Stomach smooth muscle (tissue), 2 donors: ENCODE measurements at regions not wholly inside any gene's neighbourhood (a gene's known extent, or its start where the extent isn't known, plus 50 kb on each side); places are given as distances from the start of the nearest gene placed in this dataset.

ENCODE experiments used
- H3K27ac ChIP-seq: one replicate; pipeline ENCODE4 v1.7.0; 2013; ENCODE audit warnings: mild to moderate bottlenecking, low read length, inconsistent platforms
- H3K27me3 ChIP-seq, 2 donors: one replicate each; pipeline ENCODE4 v1.7.0; 2013; ENCODE audit warnings: low read length in 2 of 2; ENCODE audit not compliant: insufficient read depth in 2 of 2, control insufficient read depth in 1 of 2
- H3K36me3 ChIP-seq, 2 donors: one replicate each; pipeline ENCODE4 v1.7.0; 2013; ENCODE audit warnings: low read length in 2 of 2; ENCODE audit not compliant: control insufficient read depth in 2 of 2, insufficient read depth in 2 of 2
- H3K4me1 ChIP-seq: one replicate; pipeline ENCODE4 v1.7.0; 2013; ENCODE audit warnings: low read length; ENCODE audit not compliant: control insufficient read depth, insufficient read depth
- H3K4me3 ChIP-seq, 2 donors: one replicate each; pipeline ENCODE4 v1.7.0; 2013; ENCODE audit warnings: low read length in 2 of 2
- H3K9ac ChIP-seq, 2 donors: one replicate each; pipeline ENCODE4 v1.7.0; 2013; ENCODE audit warnings: low read length in 2 of 2, mild to moderate bottlenecking in 1 of 2
- H3K9me3 ChIP-seq, 2 donors: one replicate each; pipeline ENCODE4 v1.7.0; 2013; ENCODE audit warnings: low read length in 2 of 2; ENCODE audit not compliant: control insufficient read depth in 2 of 2
- donor health status: healthy.
- donor health status: Pancreatic carcinoma.

GRCh38 chr20:24746351-24746685, 202.8 kb upstream of the CST7 start:
- Histone ChIP-seq H3K27ac (no peak overlapping the region), H3K36me3 (no peaks in the 10 kb centered on the region), H3K4me1 (no peaks in the 10 kb centered on the region), H3K9me3 (no peaks in the 10 kb centered on the region), H3K9ac (no peak overlapping the region), H3K4me3 (no peak overlapping the region), H3K27me3 (no peaks in the 10 kb centered on the region)

DNA sequence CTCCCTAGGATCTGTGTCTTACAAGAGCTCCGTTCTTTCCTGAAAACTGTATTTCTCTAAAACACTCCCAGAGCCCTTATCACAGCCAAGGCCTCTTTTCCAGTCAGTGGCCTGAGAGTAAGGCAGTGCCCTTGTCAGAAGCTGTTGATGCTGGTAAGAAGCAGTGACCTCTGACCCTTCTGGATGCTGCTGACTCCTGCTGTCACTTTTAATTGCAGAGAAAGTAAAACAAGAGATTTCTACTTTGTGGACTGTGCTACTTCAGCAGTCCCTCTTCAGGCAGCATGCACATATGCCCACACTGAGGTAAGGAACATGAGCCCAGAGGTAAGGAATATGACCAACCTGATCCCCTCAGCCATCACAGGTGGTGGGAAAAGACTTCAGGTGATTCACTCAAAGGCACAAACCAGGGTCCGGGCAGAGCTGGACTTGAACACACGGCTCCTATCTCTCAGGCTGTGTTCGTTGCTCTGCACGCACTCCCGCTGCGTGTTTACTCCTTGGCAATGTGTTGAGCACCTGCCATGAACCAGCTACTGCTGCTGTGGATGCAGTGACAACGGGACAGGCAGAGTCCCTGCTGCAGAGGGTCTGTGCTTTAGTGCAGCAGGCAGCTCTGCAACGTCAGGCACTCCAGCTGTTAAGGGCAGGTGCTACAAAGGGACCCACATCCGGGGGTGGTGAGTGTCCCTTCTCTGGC, 201.9 kb upstream of the CST7 start:
- no peaks in the 10 kb centered on the region for H3K36me3 ChIP-seq
- H3K27ac ChIP-seq, result no peak overlapping the region
- no peaks in the 10 kb centered on the region for H3K9me3 ChIP-seq
- no peak overlapping the region for H3K4me3 ChIP-seq
- H3K9ac ChIP-seq, result no peak overlapping the region
- no peaks in the 10 kb centered on the region for H3K4me1 ChIP-seq
- H3K27me3 ChIP-seq, result no peaks in the 10 kb centered on the region

DNA sequence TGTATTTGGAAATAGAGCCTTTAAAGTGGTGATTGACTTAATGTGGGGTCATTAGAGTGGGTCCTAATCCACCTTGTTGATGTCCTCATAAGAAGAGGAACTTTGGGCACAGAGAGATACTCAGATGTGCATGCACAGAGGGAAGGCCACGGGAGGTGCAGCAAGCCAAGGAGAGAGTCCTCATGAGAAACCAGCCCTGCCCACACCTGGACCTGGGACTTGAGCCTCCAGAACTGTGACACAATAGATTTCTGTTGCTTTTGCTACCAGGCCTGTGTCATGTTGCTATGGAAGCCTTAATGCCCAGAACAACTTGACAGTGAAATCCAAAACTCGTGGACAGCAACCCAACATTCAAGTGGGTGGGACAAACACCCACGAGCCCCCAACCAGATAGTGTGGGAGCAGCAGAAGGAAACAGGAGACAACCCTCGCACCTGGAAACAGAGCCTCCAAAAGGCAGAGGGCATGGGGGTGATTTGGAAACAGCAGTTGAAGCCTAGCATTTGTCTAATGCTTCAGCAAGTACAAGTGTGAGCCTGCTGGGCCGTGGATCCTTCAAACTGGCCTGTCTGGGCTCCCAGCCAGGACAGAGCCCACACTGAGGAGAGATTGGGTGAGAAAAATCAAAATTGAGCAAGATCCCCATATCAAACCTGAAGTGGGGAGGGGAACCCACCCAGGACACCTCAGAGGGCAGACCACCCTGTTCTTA, 201.0 kb upstream of the CST7 start:
- no peak overlapping the region for H3K27ac ChIP-seq
- no peaks in the 10 kb centered on the region for H3K27me3 ChIP-seq
- H3K4me3 ChIP-seq, result no peak overlapping the region
- H3K9me3 ChIP-seq, result no peaks in the 10 kb centered on the region
- H3K9ac ChIP-seq, result no peak overlapping the region
- no peaks in the 10 kb centered on the region for H3K36me3 ChIP-seq
- H3K4me1 ChIP-seq, result no peaks in the 10 kb centered on the region

DNA sequence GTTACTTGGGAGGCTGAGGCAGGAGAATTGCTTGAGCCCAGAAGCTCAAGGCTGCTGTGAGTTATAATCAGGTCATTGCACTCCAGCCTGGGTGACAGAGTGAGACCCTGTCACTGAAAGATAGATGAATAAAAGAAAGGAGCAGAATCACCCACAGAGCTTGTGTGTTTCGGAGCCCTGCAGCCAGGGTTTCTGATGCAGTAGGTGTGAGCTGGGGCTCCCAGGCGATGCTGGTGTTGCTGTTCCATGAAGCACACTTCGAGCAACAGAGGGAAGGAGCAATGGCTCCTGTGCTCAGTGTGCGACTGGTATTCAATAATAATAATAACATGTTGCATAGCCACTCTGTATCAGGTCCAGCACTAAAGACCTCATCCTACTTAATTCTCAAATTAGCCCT, 197.5 kb upstream of the CST7 start:
- H3K9me3 ChIP-seq, result no peaks in the 10 kb centered on the region
- H3K27ac ChIP-seq, result no peak overlapping the region
- H3K36me3 ChIP-seq, result no peaks in the 10 kb centered on the region
- no peaks in the 10 kb centered on the region for H3K27me3 ChIP-seq
- H3K9ac ChIP-seq, result no peak overlapping the region
- no peaks in the 10 kb centered on the region for H3K4me1 ChIP-seq
- no peak overlapping the region for H3K4me3 ChIP-seq

GRCh38 chr20:24752612-24753011, 196.5 kb upstream of the CST7 start:
- no peak overlapping the region for H3K4me3 ChIP-seq
- no peaks in the 10 kb centered on the region for H3K27me3 ChIP-seq
- no peak overlapping the region for H3K27ac ChIP-seq
- no peak overlapping the region for H3K9ac ChIP-seq
- H3K36me3 ChIP-seq, result no peaks in the 10 kb centered on the region
- H3K4me1 ChIP-seq, result no peaks in the 10 kb centered on the region
- H3K9me3 ChIP-seq, result no peaks in the 10 kb centered on the region

DNA sequence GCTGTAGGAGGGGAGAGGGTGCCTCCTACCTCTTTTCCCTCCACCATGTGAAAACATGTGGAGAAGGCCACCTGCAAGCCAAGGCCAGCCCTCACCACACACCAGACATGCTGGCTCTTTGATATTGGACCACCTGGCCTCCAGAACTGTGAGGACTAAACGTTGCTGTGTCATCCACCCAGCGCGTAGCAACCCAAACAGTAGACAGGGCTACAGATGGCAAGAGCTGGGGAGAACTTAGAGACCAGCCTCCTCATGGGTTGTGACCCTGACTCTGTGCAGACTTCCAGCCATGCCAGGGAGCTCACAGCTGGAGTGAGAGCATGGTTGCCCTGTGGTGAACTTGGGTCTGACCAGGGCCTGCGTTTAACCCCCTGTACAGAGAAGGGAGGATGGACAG, 195.9 kb upstream of the CST7 start:
- no peaks in the 10 kb centered on the region for H3K27me3 ChIP-seq
- no peak overlapping the region for H3K9ac ChIP-seq
- H3K4me3 ChIP-seq, result no peak overlapping the region
- no peaks in the 10 kb centered on the region for H3K36me3 ChIP-seq
- no peaks in the 10 kb centered on the region for H3K9me3 ChIP-seq
- H3K27ac ChIP-seq, result no peak overlapping the region
- H3K4me1 ChIP-seq, result no peaks in the 10 kb centered on the region

- Histone ChIP-seq H3K4me1 (no peaks in the 10 kb centered on the region), H3K9me3 (peaks cover 0 to 1% of the 10 kb centered on the region in 2 donors), H3K27ac (no peak overlapping the region), H3K27me3 (no peaks in the 10 kb centered on the region), H3K9ac (no peak overlapping the region), H3K36me3 (no peaks in the 10 kb centered on the region), H3K4me3 (no peak overlapping the region)
Measured at GRCh38 chr20:24754691-24755090, 194.4 kb upstream of the CST7 start.

GRCh38 chr20:24755411-24755922, 193.6 kb upstream of the CST7 start:
- Histone ChIP-seq H3K27ac (no peak overlapping the region), H3K27me3 (no peaks in the 10 kb centered on the region), H3K4me3 (no peak overlapping the region), H3K9me3 (peaks cover 0 to 4% of the 10 kb centered on the region in 2 donors), H3K4me1 (no peaks in the 10 kb centered on the region), H3K36me3 (no peaks in the 10 kb centered on the region), H3K9ac (no peak overlapping the region)

- peaks cover 0 to 5% of the 10 kb centered on the region in 2 donors for H3K9me3 ChIP-seq
- H3K27me3 ChIP-seq, result no peaks in the 10 kb centered on the region
- H3K4me3 ChIP-seq, result no peak overlapping the region
- no peak overlapping the region for H3K9ac ChIP-seq
- H3K36me3 ChIP-seq, result no peaks in the 10 kb centered on the region
- no peak overlapping the region for H3K27ac ChIP-seq
- no peaks in the 10 kb centered on the region for H3K4me1 ChIP-seq
Measured at GRCh38 chr20:24756292-24757025, 192.6 kb upstream of the CST7 start.

DNA sequence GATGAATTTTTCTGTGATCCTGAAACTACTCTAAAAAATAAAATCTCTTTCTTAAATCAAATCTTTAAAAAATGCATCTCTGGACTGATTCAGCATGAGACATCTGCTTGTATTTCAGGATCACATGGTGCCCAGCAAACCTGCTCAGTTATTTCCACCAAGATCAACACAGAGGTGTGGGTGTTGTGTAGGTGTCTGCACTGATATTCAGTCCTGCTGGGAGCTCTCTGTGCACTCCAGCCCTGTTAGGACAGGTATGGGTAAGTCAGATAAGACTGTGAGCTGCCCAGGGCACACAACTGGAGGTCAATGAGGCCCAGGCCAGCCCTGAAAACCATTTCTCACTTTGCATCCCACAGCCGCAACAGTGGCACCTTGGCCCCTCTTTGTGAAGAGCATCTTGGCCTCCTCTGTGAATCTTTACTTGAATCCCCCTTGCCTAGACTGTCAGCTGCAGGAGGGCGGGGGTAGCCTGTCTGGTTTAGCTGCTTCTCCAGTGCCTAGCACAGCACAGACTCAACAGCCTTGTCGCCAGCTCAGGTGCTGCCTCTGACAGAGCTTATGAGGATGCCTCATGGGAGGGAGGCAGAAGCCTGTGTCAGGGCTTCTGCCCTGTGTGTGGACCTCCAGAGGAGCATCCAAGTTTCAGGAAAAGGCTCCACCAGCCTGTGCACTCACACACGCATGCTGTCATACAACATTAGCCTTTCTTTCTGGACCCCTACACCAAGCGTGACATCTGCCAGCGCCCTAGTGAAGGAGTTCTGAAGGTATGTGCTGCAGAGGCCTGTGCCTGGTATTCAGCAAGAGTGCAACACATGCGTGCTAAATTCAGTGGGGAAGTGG, 187.6 kb upstream of the CST7 start:
- Histone ChIP-seq H3K27ac (no peak overlapping the region), H3K4me3 (no peak overlapping the region), H3K36me3 (no peaks in the 10 kb centered on the region), H3K27me3 (peaks cover 0 to 3% of the 10 kb centered on the region in 2 donors), H3K9me3 (peaks cover 0 to 12% of the 10 kb centered on the region in 2 donors), H3K9ac (no peak overlapping the region), H3K4me1 (no peaks in the 10 kb centered on the region)
